ENCODE measurements at regions not wholly inside any gene's neighbourhood (a gene's known extent, or its start where the extent isn't known, plus 50 kb on each side); places are given as distances from the start of the nearest gene placed in this dataset.

DNA sequence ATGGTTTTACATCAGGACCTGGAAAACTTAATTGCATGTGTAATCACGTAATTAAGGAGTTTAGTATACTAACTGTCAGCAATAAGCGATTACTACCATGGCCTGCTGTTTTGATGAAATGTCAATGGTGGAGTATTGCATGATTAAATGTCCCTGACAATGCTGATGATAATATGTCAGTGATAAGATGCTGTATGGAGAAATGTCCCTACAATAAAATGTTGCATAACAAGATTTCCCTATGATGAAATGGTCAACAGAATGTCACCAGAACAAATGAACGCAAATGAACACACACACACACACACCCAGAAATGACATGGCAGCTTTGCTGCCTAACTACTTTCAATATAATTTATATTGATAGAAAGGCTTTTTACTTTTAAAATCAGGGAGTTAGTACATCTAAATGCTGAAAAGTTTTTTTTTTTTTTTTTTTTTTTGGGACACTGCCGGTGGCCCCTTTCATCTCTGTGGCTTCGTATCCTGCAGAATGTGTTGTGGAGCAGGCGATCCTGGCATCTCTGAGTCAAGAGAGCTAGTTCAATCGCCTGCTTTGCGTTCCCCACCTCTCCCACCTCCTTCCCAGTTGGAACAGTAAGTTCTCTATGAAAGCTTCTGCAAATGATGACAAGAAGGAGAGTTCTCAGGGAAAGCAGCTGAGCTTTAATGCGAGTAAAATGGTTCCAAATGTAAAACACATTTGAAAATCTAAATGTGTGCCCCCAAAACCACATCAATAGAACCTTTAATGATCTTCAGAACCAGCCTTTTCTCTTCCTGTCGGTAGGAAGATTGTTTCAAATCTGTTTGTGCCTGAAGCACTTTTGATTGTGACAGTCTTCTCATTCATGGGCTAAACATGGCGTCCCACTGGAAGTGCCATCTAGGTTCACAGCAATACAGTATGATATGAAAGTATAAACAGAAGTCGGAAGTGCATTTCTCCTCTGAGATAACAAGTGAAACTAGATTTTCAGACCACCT, 170.1 kb upstream of the GBE1 start:
- no peak for DNase-seq (ENCODE audit: low read depth in 2 of 2, low spot score in 1 of 2)

GRCh38 chr3:81929697-81930096, 168.3 kb upstream of the GBE1 start:
- no peak for DNase-seq (ENCODE audit: low read depth in 2 of 2, low spot score in 1 of 2)

GRCh38 chr3:81927811-81928210, 166.4 kb upstream of the GBE1 start:
- DNase-seq (ENCODE audit: low read depth in 2 of 2, low spot score in 1 of 2) = no peak

GRCh38 chr3:81925385-81925784, 163.9 kb upstream of the GBE1 start:
- DNase-seq (ENCODE audit: low read depth in 2 of 2, low spot score in 1 of 2) = no peak

DNA sequence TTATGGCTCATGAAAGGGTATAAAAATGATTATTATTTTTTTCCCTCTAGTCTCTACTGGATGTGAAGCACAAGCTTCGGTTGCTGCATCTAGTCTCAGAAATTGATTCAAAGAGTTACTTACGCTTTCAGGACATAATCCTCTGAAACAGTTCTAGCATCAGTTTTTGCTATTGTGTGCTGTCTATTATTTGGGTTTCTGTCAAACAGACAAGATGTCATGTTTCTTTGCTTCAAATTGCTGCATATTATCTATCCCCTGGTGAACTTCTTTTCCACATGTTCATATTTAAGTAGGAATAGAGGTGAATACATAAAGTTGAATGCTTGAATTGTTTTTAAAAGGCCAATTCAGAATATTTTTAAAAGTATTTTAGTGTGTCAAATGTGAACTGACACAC, 161.6 kb upstream of the GBE1 start:
- DNase-seq (ENCODE audit: low read depth in 2 of 2, low spot score in 1 of 2) = no peak

DNA sequence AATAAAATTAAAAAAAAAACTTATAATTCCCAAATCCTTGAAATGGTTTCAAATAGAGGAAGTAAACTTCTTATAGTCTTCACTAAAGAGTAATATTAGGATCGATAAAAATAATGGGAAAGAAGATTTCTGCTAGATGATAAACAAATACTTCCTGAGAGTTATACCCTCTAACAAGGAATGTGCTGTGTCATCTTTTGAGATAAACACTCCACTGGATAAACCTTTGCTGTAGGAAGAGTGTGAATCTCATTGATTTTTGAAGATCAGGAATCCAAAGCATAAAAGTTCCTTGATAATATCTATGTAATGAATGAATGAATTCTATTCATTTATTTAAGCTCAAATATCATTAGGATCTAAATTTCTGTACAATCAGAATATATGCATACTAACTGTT, 161.0 kb upstream of the GBE1 start:
- DNase-seq (ENCODE audit: low read depth in 2 of 2, low spot score in 1 of 2) = no peak

- DNase-seq (ENCODE audit: low read depth in 2 of 2, low spot score in 1 of 2) = no peak
These were observed 159.4 kb upstream of the GBE1 start for GRCh38 chr3:81920816-81921215.

DNA sequence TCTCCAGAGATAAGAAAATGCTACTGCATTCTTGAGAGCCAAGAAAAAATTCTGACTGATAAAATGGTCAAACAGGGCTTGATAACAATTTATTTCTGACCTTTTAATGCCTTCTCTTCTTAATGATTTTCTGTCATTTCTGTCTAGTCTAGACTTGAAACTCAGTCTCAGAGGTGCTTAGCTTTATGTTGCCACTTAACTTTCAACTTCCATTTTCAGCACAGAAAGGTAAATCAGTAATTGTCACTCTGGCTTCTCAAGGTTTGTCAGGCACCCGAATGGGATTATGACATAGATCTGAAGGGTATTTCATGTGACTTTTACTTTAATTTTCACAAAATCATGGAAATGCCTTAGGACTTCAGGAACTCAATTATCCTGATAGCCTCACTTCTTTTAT, 155.4 kb upstream of the GBE1 start:
- DNase-seq (ENCODE audit: low read depth in 2 of 2, low spot score in 1 of 2) = no peak

DNA sequence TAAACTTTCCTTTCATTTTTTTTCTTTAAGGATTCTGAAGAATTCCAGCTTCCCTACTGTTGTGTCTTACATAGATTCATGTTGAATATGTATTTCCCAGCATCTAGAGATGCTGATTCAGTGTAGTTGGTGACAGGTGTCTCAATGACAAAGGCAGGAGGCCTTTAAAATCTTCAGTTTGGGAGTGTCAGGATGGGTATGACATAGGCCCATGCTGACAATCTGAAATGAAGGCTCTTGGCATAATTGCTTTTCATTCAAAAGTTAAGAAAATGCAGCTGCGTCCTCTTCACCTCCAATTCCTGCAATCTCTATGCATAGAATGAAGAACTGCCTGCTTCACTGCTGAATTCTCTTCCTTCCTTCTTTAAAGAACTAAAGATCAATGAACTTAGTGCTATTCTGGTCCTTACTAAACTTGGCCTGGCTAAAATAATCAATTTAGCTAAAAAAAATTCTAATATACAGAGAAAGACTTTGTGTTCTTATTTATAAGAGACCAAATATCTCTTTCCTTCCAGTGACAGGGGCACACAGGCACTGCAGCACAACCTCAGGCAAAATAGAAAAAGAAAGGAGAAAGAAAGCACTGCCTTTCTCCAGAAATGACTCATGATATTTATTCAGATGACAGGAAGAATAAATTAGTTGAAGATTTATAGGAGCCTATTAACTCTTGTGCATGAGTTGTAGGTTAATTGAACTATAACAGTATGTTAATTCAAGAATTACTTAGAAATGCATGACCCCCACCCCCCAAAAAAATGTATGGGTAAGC, 152.6 kb upstream of the GBE1 start:
- no peak for DNase-seq (ENCODE audit: low read depth in 2 of 2, low spot score in 1 of 2)

DNA sequence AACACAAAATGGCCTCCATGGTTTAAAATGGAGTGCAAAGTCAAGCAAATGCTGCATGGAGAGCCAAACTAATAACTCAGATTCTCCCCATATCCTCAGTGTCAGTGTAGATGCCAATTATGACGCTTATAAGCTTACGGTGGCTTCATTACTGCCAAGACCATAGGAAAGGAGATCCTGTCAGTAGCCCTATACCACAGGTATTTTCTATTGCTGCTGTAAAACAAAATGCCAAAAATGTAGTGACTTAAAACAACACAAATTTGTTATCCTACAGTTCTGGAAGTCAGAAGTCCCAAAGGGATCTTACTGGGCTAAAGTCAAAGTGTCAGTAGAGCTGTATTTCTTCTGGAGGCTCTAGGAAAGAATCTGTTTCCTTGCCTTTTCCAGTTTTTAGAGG, 149.8 kb upstream of the GBE1 start:
- DNase-seq (ENCODE audit: low read depth in 2 of 2, low spot score in 1 of 2) = no peak

GRCh38 chr3:81910244-81910852, 148.9 kb upstream of the GBE1 start:
- DNase-seq (ENCODE audit: low read depth in 2 of 2, low spot score in 1 of 2) = no peak

DNA sequence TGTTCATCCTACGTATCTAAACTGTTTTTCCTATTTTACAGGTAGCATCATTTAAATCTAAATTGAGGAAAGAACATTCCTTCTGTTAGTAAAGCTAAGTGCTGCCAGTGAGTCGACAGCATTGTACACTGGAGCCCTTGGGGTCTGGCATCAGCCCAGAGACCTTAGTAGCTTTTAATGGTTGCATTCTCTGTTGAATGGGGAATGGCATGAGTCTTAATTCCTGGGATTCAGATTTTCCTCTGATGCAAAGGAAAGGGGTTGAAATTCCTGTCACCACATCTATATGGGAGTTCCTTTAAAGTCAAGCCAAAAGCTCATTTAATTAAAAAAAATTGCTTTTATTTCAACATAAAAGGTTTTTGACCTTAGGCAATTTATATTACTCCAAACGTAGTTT, 148.4 kb upstream of the GBE1 start:
- DNase-seq (ENCODE audit: low read depth in 2 of 2, low spot score in 1 of 2) = no peak

- DNase-seq (ENCODE audit: low read depth in 2 of 2, low spot score in 1 of 2) = no peak
These were observed 147.1 kb upstream of the GBE1 start for GRCh38 chr3:81908561-81908960.

DNA sequence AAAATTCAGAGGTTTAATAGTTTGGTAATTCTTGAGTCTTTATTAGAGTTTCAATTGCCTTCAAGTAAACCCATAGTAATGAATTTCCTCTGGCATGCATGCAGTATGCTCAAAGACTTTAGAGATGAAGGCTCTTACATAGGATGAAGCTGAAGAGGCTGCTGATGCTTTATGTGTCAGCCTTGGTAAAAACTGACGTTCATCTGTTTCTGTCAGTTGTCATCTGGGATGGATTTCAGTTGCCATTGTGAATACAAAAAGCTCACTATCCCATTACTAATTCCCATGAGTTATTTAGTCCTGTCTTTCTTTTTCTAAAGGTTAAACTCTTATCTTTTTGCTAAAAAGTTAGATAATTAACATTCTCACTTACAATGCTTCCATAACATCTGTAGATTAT, 136.9 kb upstream of the GBE1 start:
- no peak for DNase-seq (ENCODE audit: low read depth in 2 of 2, low spot score in 1 of 2)

GRCh38 chr3:81894598-81894997, 133.2 kb upstream of the GBE1 start:
- DNase-seq (ENCODE audit: low read depth in 2 of 2, low spot score in 1 of 2) = no peak

- no peak for DNase-seq (ENCODE audit: low read depth in 2 of 2, low spot score in 1 of 2)
These were observed 129.8 kb upstream of the GBE1 start for GRCh38 chr3:81891055-81891895.

GRCh38 chr3:81888914-81889557, 127.6 kb upstream of the GBE1 start:
- no peak for DNase-seq (ENCODE audit: low read depth in 2 of 2, low spot score in 1 of 2)

GRCh38 chr3:81887448-81887847, 126.0 kb upstream of the GBE1 start:
- no peak for DNase-seq (ENCODE audit: low read depth in 2 of 2, low spot score in 1 of 2)

- no peak for DNase-seq (ENCODE audit: low read depth in 2 of 2, low spot score in 1 of 2)
These were observed 124.6 kb upstream of the GBE1 start for GRCh38 chr3:81886081-81886480.

GRCh38 chr3:81884791-81885190, 123.3 kb upstream of the GBE1 start:
- DNase-seq (ENCODE audit: low read depth in 2 of 2, low spot score in 1 of 2) = no peak
